Neutrophil (primary cell): ENCODE measurements at regions not wholly inside any gene's neighbourhood (a gene's known extent, or its start where the extent isn't known, plus 50 kb on each side); places are given as distances from the start of the nearest gene placed in this dataset.

Experiments
- H3K27ac ChIP-seq: fragments of 200-600 bp; sonication (generic); 2 replicates; pipeline ENCODE4 v1.5.1; 2016; ENCODE audit warnings: mild to moderate bottlenecking, moderate library complexity
- H3K27me3 ChIP-seq: fragments of 200-600 bp; sonication (generic); 2 replicates; pipeline ENCODE4 v1.6.0; 2016; ENCODE audit warnings: mild to moderate bottlenecking
- H3K36me3 ChIP-seq: fragments of 200-600 bp; sonication (generic); 2 replicates; pipeline ENCODE4 v1.5.1; 2017
- H3K4me1 ChIP-seq, 2 experiments: fragments of 200-600 bp in 1 of 2; sonication (generic) in 1 of 2; 1 replicate in 1 of 2; 2 replicates in 1 of 2; pipeline versions ENCODE4 v1.5.1 to v1.6.1; 2013 to 2016; ENCODE audit warnings: low read depth in 1 of 2, low read length in 1 of 2, mild to moderate bottlenecking in 1 of 2, moderate library complexity in 1 of 2; ENCODE audit not compliant: control insufficient read depth in 1 of 2, insufficient read depth in 1 of 2
- H3K4me3 ChIP-seq, 2 experiments: fragments of 200-600 bp in 1 of 2; sonication (generic) in 1 of 2; 1 replicate in 1 of 2; 2 replicates in 1 of 2; pipeline ENCODE4 v1.5.1; 2013 to 2016; ENCODE audit warnings: low read depth in 1 of 2, low read length in 1 of 2, mild to moderate bottlenecking in 1 of 2, moderate library complexity in 1 of 2
- H3K9me3 ChIP-seq: fragments of 200-600 bp; sonication (generic); 2 replicates; pipeline ENCODE4 v1.5.1; 2016
- CTCF ChIP-seq: fragments of 200-600 bp; sonication (generic); IDR thresholded peaks from 2 replicates; pipeline ENCODE4 v1.5.1; 2016; ENCODE audit warnings: antibody characterized with exemption

- H3K27ac ChIP-seq, result no peak overlapping the region
- H3K4me1 ChIP-seq, result no peaks in the 10 kb centered on the region
- no peaks in the 10 kb centered on the region for H3K9me3 ChIP-seq
- no peak overlapping the region for H3K4me3 ChIP-seq
- TF ChIP-seq CTCF, result no peak
- H3K27me3 ChIP-seq, result no peaks in the 10 kb centered on the region
- H3K36me3 ChIP-seq, result no peaks in the 10 kb centered on the region
These were observed 165.1 kb downstream of the TGFB2 start for GRCh38 chr1:218510153-218510772.

GRCh38 chr1:218513328-218513727 is 168.2 kb downstream of the TGFB2 start:
- no peak overlapping the region for H3K4me3 ChIP-seq
- no peak overlapping the region for H3K27ac ChIP-seq
- no peaks in the 10 kb centered on the region for H3K4me1 ChIP-seq
- H3K36me3 ChIP-seq, result no peaks in the 10 kb centered on the region
- H3K27me3 ChIP-seq, result no peaks in the 10 kb centered on the region
- no peaks in the 10 kb centered on the region for H3K9me3 ChIP-seq
- no peak for TF ChIP-seq CTCF

GRCh38 chr1:218514689-218515088 is 169.6 kb downstream of the TGFB2 start:
- TF ChIP-seq CTCF, result no peak
- H3K4me1 ChIP-seq, result no peaks in the 10 kb centered on the region
- no peaks in the 10 kb centered on the region for H3K27me3 ChIP-seq
- H3K4me3 ChIP-seq, result no peak overlapping the region
- H3K9me3 ChIP-seq, result no peaks in the 10 kb centered on the region
- H3K27ac ChIP-seq, result no peak overlapping the region
- no peaks in the 10 kb centered on the region for H3K36me3 ChIP-seq

GRCh38 chr1:218516526-218516925 is 171.4 kb downstream of the TGFB2 start:
- no peaks in the 10 kb centered on the region for H3K9me3 ChIP-seq
- no peaks in the 10 kb centered on the region for H3K36me3 ChIP-seq
- H3K4me1 ChIP-seq, result no peaks in the 10 kb centered on the region
- no peaks in the 10 kb centered on the region for H3K27me3 ChIP-seq
- no peak overlapping the region for H3K4me3 ChIP-seq
- no peak overlapping the region for H3K27ac ChIP-seq
- TF ChIP-seq CTCF, result no peak

GRCh38 chr1:218517459-218517858 is 172.3 kb downstream of the TGFB2 start:
- no peaks in the 10 kb centered on the region for H3K27me3 ChIP-seq
- no peak overlapping the region for H3K27ac ChIP-seq
- no peaks in the 10 kb centered on the region for H3K36me3 ChIP-seq
- no peaks in the 10 kb centered on the region for H3K9me3 ChIP-seq
- H3K4me1 ChIP-seq, result no peaks in the 10 kb centered on the region
- no peak for TF ChIP-seq CTCF
- no peak overlapping the region for H3K4me3 ChIP-seq
